CMK (cell line): ENCODE measurements at regions not wholly inside any gene's neighbourhood (a gene's known extent, or its start where the extent isn't known, plus 50 kb on each side); places are given as distances from the start of the nearest gene placed in this dataset.

Experiments used
- DNase-seq: peaks from one replicate; pipeline ENCODE4 v3.0.0-alpha.2; 2010; ENCODE audit warnings: low read depth

DNA sequence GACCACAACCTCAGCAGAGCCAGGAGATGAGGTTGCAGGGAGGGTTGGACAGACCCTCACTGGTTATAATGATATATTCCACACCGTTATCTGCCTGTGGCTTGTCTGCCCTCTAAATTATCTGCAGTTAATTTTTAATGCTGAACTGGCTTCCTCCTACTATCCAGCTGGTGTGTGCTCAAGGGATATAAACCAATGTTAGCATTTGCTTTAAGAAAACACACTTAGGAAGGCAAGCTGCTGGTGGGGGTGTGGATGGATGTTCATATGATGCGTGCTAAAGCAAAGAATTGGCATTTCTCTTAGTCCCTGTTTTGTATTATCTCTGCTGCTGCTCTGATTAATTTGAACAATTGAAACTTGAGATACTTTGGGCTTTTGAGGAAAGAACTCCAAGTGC, 132.2 kb upstream of the NPVF start:
- DNase-seq = no peak

DNA sequence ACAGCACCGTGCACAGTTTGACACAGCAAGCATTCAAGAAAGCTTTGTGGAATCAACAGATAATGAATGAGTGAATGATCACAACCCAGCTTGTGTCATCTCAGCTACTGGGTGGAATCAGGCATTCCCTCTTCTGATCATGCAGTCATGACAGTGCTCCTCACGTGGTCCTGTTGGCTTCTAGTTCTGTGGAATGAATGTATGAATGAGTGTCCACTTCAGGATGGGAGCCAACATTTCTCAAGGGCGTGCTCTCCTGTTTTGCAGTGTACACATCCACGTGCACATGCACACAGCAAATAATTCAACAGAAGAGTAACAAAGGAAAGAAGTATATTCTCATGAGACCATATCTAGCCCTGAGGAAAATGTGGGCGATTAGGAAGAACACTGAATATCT, 133.1 kb upstream of the NPVF start:
- DNase-seq = no peak

- DNase-seq = no peak
These were observed 133.6 kb upstream of the NPVF start for GRCh38 chr7:25361863-25362262.

- no peak for DNase-seq
These were observed 140.4 kb upstream of the NPVF start for GRCh38 chr7:25368599-25369201.

DNA sequence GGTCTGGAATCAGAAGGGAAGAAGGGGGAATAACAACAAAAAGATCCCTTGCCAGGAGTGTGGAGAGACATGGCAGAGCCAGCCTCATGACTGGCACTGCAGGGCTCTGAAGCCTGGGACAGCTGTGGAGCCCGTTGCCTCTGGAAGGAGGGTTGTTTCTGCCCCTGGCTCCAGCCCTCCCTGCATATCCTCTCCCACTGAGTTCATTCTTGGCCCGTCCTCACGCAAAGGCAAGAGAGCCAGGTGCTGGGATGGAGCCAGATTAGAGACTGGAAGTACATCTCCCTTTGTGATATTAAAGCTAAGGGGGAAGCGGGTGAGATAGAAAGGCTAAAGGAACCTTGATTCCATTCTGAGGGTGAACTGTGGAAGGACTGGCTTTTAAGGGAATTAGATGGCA, 141.5 kb upstream of the NPVF start:
- no peak for DNase-seq

- no peak for DNase-seq
These were observed 143.7 kb upstream of the NPVF start for GRCh38 chr7:25371972-25372371.

- no peak for DNase-seq
These were observed 147.7 kb upstream of the NPVF start for GRCh38 chr7:25375805-25376600.

DNA sequence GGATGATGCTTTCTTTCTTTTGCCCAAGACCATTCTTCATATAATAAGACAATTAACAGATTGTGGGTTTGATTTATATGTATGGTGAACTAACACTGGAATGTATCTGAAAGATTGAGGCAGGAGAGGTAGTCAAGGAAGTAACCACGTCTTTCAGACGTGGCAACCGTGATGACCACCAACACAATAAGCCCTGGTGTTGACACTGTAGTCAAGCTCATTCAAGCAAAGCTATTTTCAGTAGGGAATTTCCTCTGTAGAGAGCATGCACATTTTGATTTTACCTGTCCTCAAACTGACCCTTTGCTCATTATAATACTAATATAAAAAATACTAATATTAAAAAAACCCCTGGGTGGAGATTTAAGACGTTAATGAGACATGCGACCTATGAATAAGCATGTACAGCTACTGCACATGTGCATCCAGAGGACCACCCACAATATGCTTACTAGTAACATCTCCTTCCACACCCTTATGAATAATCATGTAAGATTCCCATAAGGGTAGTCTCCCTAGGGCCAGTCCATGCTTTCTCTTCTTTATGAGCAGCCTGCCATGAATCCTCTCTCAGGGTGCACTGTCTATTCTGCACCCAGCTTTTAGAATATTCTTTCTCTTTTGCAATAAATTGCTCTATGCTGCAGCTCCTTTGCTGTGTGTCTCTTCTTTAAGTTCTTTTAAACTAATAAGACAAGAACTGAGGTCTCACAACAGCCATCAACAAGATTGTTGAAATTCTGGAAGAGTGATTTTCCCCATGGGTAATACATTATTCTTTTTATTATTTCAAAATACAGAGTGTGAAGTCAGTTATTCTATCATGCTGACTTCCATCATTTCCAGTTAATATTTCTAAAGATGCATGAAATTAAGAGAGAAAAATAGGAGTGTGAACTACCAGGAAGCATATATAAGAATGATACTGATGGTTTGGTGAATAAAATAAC, 151.3 kb upstream of the NPVF start:
- no peak for DNase-seq

- DNase-seq = no peak
These were observed 153.7 kb upstream of the NPVF start for GRCh38 chr7:25381818-25382589.

- DNase-seq = no peak
These were observed 154.6 kb upstream of the NPVF start for GRCh38 chr7:25382869-25383268.

DNA sequence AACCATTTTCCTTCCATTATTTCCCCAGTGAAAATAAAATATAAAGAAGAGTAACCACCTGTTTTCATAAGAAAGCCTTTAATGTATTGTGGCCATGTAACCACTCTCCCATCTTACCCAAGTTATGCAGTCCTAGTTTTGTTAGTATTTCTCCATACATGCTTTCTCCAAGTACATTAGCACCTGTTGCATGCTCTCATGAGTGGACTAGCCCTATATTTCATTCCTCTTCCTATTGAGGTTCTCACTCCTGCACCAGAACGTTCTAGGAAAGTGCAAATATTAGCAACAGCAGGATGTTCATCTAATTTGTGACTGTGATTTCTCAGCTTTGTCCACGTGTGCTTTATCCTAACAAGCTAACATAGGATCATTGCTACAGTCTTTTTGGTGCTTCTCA, 155.1 kb upstream of the NPVF start:
- no peak for DNase-seq

DNA sequence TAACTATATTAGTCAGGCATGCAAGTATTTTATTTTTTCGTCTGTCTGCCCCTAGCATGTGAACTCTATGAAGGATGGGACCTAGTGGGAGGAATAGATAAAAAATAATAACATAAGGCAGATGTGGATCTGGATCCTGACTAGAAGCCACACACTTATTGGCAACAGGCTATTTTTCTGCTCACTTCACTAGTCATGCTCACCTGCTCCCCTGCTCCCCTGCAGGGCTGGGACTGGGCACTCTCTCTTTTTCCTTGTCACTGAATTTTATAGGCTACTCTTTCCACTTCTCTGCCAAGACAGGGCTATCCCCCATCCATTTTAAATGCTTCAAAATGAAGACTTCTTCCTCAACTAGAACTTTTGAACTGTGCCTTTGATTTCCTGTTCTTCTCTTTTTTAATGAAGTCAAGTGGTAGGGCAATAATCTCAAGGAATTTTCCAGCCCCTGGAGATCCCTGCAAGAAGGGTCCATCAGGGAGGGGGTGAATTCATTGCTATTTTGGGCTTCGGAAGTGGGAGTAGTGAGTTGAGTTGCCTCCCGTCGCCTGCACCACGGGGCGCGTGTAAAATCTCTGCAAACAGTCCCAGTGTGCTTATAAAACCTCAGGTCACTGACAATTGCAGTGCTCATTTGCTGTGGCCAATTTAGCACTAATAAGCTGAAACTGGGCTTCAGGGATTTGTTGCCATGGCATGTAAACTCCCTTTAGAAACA, 156.7 kb upstream of the NPVF start:
- DNase-seq = no peak

GRCh38 chr7:25385506-25386136, 157.3 kb upstream of the NPVF start:
- DNase-seq = no peak

- DNase-seq = no peak
These were observed 158.0 kb upstream of the NPVF start for GRCh38 chr7:25386311-25386744.

DNA sequence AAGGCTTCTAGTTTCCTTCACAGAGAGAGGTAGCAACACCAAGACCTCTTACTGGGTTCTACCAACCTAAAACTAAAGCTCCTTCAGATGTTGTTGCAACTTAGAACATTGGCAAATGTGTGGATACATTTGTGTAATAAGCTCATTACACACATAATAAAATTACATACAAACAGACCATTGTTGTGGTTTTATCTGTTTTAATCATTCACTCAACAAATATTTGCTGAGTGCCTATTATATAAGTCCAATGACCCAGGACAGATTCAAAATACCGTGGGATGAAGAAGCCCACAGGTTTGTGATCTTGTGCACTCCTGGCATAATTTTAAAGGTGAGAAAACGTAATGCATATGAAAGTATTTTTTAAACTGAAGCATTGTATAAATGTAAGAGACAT, 160.4 kb upstream of the NPVF start:
- DNase-seq = no peak

- no peak for DNase-seq
These were observed 161.3 kb upstream of the NPVF start for GRCh38 chr7:25389489-25390106.

- no peak for DNase-seq
These were observed 163.1 kb upstream of the NPVF start for GRCh38 chr7:25391295-25391861.

DNA sequence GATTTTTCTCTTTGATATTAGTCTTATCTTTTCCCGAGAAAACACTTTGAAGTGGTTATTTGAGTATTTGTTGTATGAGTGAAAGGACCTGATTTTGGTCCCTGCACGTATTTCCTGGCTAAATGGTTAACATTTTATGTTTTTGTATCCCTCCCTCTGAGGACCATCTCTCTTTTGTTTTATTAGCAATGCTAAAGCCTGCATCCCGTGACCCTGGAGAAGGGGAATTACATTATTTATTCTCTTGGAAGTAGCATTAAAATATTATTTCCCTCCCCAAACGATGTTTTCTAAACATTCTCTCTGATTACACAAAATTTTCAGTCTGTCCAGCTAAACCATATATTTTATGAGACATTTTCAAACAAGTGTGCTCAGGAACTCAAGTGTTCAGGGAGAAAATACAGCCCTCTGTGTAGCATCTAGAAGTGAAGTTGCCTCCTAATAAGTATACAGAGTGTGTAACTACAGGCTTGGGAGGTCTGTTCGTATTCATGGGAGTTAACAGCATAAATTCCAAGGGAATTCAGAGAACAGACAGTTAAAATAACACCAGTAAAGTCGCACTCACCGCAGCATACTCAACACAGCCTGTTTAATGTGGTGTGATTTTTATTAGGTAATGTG, 163.8 kb upstream of the NPVF start:
- no peak for DNase-seq

- DNase-seq = no peak
These were observed 164.5 kb upstream of the NPVF start for GRCh38 chr7:25392588-25393338.
